Stomach (tissue), 8 donors: ENCODE measurements at regions not wholly inside any gene's neighbourhood (a gene's known extent, or its start where the extent isn't known, plus 50 kb on each side); places are given as distances from the start of the nearest gene placed in this dataset.

Experiments used
- DNase-seq, 2 donors: peaks; one replicate each; pipeline versions ENCODE4 v3.0.0 to v3.0.0-alpha.2; 2013 to 2019
- H3K27ac ChIP-seq, 5 donors: fragments of 200-600 bp in 4 of 5; sonication (generic) in 4 of 5; one replicate each; pipeline ENCODE4 v1.5.1; 2013 to 2019; ENCODE audit warnings: mild to moderate bottlenecking in 1 of 5, moderate library complexity in 1 of 5
- H3K27me3 ChIP-seq, 3 donors: fragments of 200-600 bp; sonication (generic); one replicate each; pipeline ENCODE4 v1.5.1; 2017 to 2019; ENCODE audit warnings: mixed run types in 1 of 3
- H3K36me3 ChIP-seq, 4 donors: fragments of 200-600 bp; sonication (generic); 1 replicate in 3 of 4; 2 replicates in 1 of 4; pipeline ENCODE4 v1.5.1; 2016 to 2019
- H3K4me1 ChIP-seq, 4 donors: fragments of 200-600 bp; sonication (generic); one replicate each; pipeline ENCODE4 v1.5.1; 2016 to 2019
- H3K4me3 ChIP-seq, 4 donors: fragments of 200-600 bp; sonication (generic) in 3 of 4; one replicate each; pipeline ENCODE4 v1.5.1; 2016 to 2019; ENCODE audit warnings: mild to moderate bottlenecking in 1 of 4
- H3K9me3 ChIP-seq, 4 donors: fragments of 200-600 bp; sonication (generic); one replicate each; pipeline ENCODE4 v1.5.1; 2016 to 2019
- EP300 ChIP-seq: sonication (generic); formaldehyde crosslinking; IDR thresholded peaks from one replicate; pipeline ENCODE4 v1.6.1; 2017; ENCODE audit warnings: antibody characterized with exemption
- POLR2A ChIP-seq, 4 donors: fragments of 450-650 bp; IDR thresholded peaks; one replicate each; pipeline ENCODE4 v1.6.1; 2016; ENCODE audit warnings: antibody characterized with exemption in 4 of 4, control low read depth in 2 of 4, mild to moderate bottlenecking in 1 of 4, moderate library complexity in 1 of 4
- POLR2AphosphoS5 ChIP-seq, 3 donors: sonication (generic); formaldehyde crosslinking; IDR thresholded peaks; one replicate each; pipeline ENCODE4 v1.6.1; 2016; ENCODE audit warnings: antibody characterized with exemption in 3 of 3
- WGBS, 5 donors: extraction: QIAGEN DNeasy Blood & Tissue Kit in 3 of 5; methylation state at CpG; one replicate each; pipeline versions ENCODE4 v1.1.5 to v1.1.7; 2013 to 2018; 5-methylcytosine and 5-hydroxymethylcytosine counted together
- intact Hi-C: fragments of 100-400 bp; cut with DNase I; formaldehyde crosslinking; loops from one replicate; pipeline ENCODE4 v1.15.1; 2023; ENCODE audit warnings: low total_unique reads
- TF ChIP-seq, protein P1 (sequence below), 7 experiments: fragments of 450-650 bp in 4 of 7; fragments of 200-600 bp in 3 of 7; sonication (generic) in 3 of 7; IDR thresholded peaks; one replicate each; pipeline ENCODE4 v1.5.1; 2016 to 2019; ENCODE audit warnings: antibody characterized with exemption in 7 of 7, control low read depth in 2 of 7, mild to moderate bottlenecking in 1 of 7
- donor health status: healthy with polysubstance abuse.
- donor health status: Bipolar disorder and iron deficiency.
- donor health status: healthy.

DNA sequence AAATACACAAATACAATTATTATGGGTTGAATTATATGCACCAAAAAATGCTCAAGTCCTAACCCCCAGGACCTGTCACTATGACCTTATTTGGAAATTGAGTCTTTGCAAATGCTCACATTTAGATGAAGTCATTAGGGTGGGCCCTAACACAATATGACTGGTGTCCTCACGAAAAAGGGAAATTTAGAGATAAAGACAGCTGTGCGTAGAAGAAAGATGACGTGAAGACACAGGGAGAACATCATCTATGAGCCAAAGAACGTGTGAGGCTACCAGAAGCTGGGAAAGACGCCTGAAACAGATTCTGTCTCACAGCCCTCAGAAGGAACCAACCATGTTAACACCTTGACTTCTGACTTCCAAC, 259.2 kb downstream of the EMP1 start:
- H3K4me3 ChIP-seq: no peak overlapping the region
- H3K27me3 ChIP-seq: no peaks in the 10 kb centered on the region
- H3K4me1 ChIP-seq: no peaks in the 10 kb centered on the region
- no peak overlapping the region for H3K27ac ChIP-seq
- WGBS, 5 donors: 77 to 88% (median 79%) methylated on average over 5 of the region's 5 CpGs
- no peaks in the 10 kb centered on the region for H3K9me3 ChIP-seq
- TF ChIP-seq, protein P1, sequence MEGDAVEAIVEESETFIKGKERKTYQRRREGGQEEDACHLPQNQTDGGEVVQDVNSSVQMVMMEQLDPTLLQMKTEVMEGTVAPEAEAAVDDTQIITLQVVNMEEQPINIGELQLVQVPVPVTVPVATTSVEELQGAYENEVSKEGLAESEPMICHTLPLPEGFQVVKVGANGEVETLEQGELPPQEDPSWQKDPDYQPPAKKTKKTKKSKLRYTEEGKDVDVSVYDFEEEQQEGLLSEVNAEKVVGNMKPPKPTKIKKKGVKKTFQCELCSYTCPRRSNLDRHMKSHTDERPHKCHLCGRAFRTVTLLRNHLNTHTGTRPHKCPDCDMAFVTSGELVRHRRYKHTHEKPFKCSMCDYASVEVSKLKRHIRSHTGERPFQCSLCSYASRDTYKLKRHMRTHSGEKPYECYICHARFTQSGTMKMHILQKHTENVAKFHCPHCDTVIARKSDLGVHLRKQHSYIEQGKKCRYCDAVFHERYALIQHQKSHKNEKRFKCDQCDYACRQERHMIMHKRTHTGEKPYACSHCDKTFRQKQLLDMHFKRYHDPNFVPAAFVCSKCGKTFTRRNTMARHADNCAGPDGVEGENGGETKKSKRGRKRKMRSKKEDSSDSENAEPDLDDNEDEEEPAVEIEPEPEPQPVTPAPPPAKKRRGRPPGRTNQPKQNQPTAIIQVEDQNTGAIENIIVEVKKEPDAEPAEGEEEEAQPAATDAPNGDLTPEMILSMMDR (IDR thresholded peaks at IDR 0.05): no peak
- TF ChIP-seq POLR2A (IDR thresholded peaks at IDR 0.05): no peak
- TF ChIP-seq POLR2AphosphoS5 (IDR thresholded peaks at IDR 0.05): no peak
- no peak for TF ChIP-seq EP300
- DNase-seq: no peak
- H3K36me3 ChIP-seq: no peaks in the 10 kb centered on the region
- intact Hi-C loops: no loop called here

DNA sequence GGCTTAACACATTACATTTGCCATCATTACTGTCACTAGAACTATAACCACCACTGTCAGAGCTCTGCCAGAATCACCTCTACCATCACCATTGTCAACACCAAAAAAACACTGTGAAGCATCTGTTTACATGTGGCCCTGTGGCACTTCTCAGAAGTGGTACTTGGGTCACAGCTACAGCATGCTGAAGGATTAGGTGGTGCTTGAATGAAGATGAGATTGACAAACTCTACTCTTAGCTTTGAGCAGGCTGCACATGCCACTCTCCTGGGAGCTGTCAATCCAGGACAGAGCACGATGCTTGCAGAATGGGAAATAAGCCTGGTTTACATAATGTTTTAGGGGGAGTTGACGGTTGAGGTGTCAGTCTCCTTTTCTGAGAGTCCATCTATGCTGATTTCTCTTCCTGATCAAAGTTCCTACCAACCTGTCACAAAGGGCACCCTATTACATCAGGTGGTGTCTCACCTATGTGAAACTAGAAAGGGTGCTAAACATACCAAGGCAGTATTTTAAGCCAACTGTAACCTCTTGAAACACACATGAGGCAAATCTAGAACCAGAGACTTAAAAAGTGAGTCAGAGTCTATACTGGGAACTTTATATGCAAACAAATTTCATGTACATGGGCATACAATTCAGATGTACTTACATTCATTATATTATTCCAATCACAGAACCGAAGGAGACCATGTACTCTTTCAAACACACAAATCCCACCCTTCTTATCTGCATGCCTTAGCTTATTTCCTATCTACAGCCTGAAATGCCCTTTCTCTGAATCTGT, 258.7 kb downstream of the EMP1 start:
- no peaks in the 10 kb centered on the region for H3K9me3 ChIP-seq
- WGBS, 5 donors: 68 to 78% (median 72%) methylated on average over 3 of the region's 3 CpGs
- intact Hi-C loops: no loop called here

DNA sequence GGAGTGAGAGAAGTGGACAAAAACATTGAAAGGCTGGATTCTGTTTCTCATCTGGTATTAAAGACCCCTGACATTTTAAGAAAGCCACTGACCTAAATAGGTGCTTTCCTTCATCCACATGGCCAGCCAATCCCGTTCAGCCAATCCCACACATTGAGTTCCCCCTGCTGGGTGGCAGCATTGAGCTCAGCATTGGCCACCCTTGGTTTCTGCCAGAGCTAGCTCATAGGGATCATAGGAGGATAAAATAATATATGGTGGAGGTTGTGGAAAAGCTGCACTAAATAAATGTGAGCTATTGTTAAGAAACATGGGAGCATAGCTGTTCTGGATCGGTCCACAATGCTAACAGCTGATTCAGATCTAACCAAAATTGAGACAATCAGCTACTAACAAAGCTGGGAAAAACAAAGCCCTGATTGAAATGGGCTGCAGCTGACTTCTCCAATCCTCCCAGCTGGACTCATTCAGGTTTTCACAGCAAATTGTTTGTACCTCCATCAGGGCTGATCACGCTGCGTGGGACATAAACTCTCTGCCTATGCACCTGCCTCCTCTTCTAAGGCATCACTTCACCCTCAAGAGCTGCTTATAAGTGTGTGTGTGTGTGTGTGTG, 256.5 kb downstream of the EMP1 start:
- no peak overlapping the region for H3K4me3 ChIP-seq
- H3K27me3 ChIP-seq: no peaks in the 10 kb centered on the region
- no peak for DNase-seq
- WGBS, 5 donors: 77 to 94% (median 87%) methylated on average over 4 of the region's 4 CpGs
- no peak overlapping the region for H3K27ac ChIP-seq
- intact Hi-C loops: no loop called here
- no peaks in the 10 kb centered on the region for H3K4me1 ChIP-seq
- TF ChIP-seq POLR2A (IDR thresholded peaks at IDR 0.05) (no peak), EP300 (no peak), POLR2AphosphoS5 (IDR thresholded peaks at IDR 0.05) (no peak)
- TF ChIP-seq, protein P1 (IDR thresholded peaks at IDR 0.05): no peak
- no peaks in the 10 kb centered on the region for H3K36me3 ChIP-seq
- no peaks in the 10 kb centered on the region for H3K9me3 ChIP-seq

More for the DNA sequence above, 258.7 kb downstream of the EMP1 start:
- Histone ChIP-seq H3K4me1 (no peaks in the 10 kb centered on the region), H3K36me3 (no peaks in the 10 kb centered on the region), H3K4me3 (no peak overlapping the region), H3K27ac (no peak overlapping the region), H3K27me3 (no peaks in the 10 kb centered on the region)
- DNase-seq: no peak
- TF ChIP-seq POLR2A (IDR thresholded peaks at IDR 0.05) (no peak), POLR2AphosphoS5 (IDR thresholded peaks at IDR 0.05) (no peak), EP300 (no peak)
- TF ChIP-seq, protein P1 (IDR thresholded peaks at IDR 0.05): no peak

DNA sequence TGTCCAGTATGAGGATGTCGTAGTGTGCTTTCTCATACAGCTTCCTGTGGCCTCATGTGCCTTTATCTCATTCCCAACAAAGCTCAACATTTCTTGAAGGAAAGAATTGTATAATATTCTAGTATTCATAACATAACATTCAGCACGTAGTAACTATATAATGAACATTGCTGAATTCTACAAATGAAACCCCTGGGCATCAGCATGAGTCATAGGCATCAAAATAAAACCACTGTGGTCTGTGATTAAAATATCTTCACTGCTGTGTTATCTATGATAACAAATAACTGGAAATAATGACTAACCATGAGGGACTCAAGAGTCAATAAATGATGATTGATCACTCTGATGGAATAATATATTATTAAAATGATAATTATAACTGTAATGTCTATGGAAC, 255.2 kb downstream of the EMP1 start:
- Histone ChIP-seq H3K9me3 (no peaks in the 10 kb centered on the region), H3K36me3 (no peaks in the 10 kb centered on the region), H3K27me3 (no peaks in the 10 kb centered on the region), H3K4me1 (no peaks in the 10 kb centered on the region), H3K27ac (no peak overlapping the region), H3K4me3 (no peak overlapping the region)
- TF ChIP-seq EP300: no peak
- no peak for TF ChIP-seq POLR2AphosphoS5 (IDR thresholded peaks at IDR 0.05)
- TF ChIP-seq, protein P1 (IDR thresholded peaks at IDR 0.05): no peak
- WGBS, 5 donors: 62 to 79% (median 75%) methylated on average over 2 of the region's 2 CpGs
- no peak for DNase-seq
- intact Hi-C loops: no loop called here
